ENCODE measurements at regions not wholly inside any gene's neighbourhood (a gene's known extent, or its start where the extent isn't known, plus 50 kb on each side); places are given as distances from the start of the nearest gene placed in this dataset.

- no peak overlapping the region for H3K4me2 ChIP-seq (ENCODE audit: low read length)
- no peak overlapping the region for H2AFZ ChIP-seq (ENCODE audit: low read length)
- H3K9ac ChIP-seq (ENCODE audit: low read length) = no peak overlapping the region
- no peaks in the 10 kb centered on the region for H3K79me2 ChIP-seq (ENCODE audit: insufficient read depth, low read length)
- H3K9me3 ChIP-seq (ENCODE audit: low read length) = no peaks in the 10 kb centered on the region
- no peaks in the 10 kb centered on the region for H3F3A ChIP-seq (ENCODE audit: insufficient read depth, low read length)
- H3K4me3 ChIP-seq (ENCODE audit: low read depth, low read length, poor library complexity, severe bottlenecking) = no peak overlapping the region
- TF ChIP-seq CTCF (IDR thresholded peaks at IDR 0.05; ENCODE audit: low read length) (no peak), EZH2 (IDR thresholded peaks at IDR 0.05; ENCODE audit: borderline replicate concordance, low read length) (no peak)
- no peaks in the 10 kb centered on the region for H3K27me3 ChIP-seq (ENCODE audit: insufficient read depth, low read length)
- H3K27ac ChIP-seq (ENCODE audit: low read depth, low read length, poor library complexity, severe bottlenecking) = no peak overlapping the region
- no peaks in the 10 kb centered on the region for H3K36me3 ChIP-seq (ENCODE audit: insufficient read depth, low read length)
- no peaks in the 10 kb centered on the region for H3K4me1 ChIP-seq (ENCODE audit: insufficient read depth, low read length, severe bottlenecking)
- no peaks in the 10 kb centered on the region for H3K9me2 ChIP-seq (ENCODE audit: low read depth, low read length)
- H4K20me1 ChIP-seq (ENCODE audit: insufficient read depth, low read length) = no peaks in the 10 kb centered on the region
Measured at GRCh38 chr15:30008156-30008555, 74.6 kb upstream of the GOLGA8J start.

DNA sequence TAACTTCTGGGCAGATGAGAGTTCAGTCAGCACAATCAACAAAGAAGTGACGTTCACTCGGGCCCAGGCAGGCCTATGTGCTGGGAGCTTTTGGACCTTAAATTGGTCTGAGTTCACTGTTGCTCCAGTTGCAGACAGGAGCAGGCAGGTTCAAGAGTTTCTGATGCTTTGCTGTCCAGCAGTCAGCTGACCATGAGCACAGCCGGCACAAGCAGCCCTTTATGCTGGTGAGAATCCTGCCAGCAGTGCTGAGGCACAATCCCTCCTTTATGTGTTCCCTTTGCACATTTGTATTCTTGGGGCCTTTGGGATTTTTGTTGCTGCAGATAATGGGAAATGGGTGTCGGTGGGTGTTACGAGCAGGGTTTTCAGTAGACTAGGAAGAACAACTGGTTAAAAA is 81.2 kb upstream of the GOLGA8J start:
- H3K27ac ChIP-seq (ENCODE audit: low read depth, low read length, poor library complexity, severe bottlenecking) = no peak overlapping the region
- H2AFZ ChIP-seq (ENCODE audit: low read length) = no peak overlapping the region
- H3K4me1 ChIP-seq (ENCODE audit: insufficient read depth, low read length, severe bottlenecking) = no peaks in the 10 kb centered on the region
- H3F3A ChIP-seq (ENCODE audit: insufficient read depth, low read length) = no peaks in the 10 kb centered on the region
- no peaks in the 10 kb centered on the region for H3K9me2 ChIP-seq (ENCODE audit: low read depth, low read length)
- no peak for TF ChIP-seq EZH2 (IDR thresholded peaks at IDR 0.05; ENCODE audit: borderline replicate concordance, low read length)
- no peak for TF ChIP-seq CTCF (IDR thresholded peaks at IDR 0.05; ENCODE audit: low read length)
- H3K79me2 ChIP-seq (ENCODE audit: insufficient read depth, low read length) = no peaks in the 10 kb centered on the region
- H3K4me2 ChIP-seq (ENCODE audit: low read length) = no peak overlapping the region
- H3K9ac ChIP-seq (ENCODE audit: low read length) = no peak overlapping the region
- H3K9me3 ChIP-seq (ENCODE audit: low read length) = no peaks in the 10 kb centered on the region
- no peaks in the 10 kb centered on the region for H4K20me1 ChIP-seq (ENCODE audit: insufficient read depth, low read length)
- H3K36me3 ChIP-seq (ENCODE audit: insufficient read depth, low read length) = no peaks in the 10 kb centered on the region
- H3K27me3 ChIP-seq (ENCODE audit: insufficient read depth, low read length) = no peaks in the 10 kb centered on the region; the same call in 1 of the 2 replicates
- H3K4me3 ChIP-seq (ENCODE audit: low read depth, low read length, poor library complexity, severe bottlenecking) = no peak overlapping the region

GRCh38 chr15:29998033-29998432 is 84.7 kb upstream of the GOLGA8J start:
- Histone ChIP-seq H3K79me2 (ENCODE audit: insufficient read depth, low read length) (no peaks in the 10 kb centered on the region), H3K9ac (ENCODE audit: low read length) (no peak overlapping the region), H3K4me3 (ENCODE audit: low read depth, low read length, poor library complexity, severe bottlenecking) (no peak overlapping the region), H3K4me2 (ENCODE audit: low read length) (no peak overlapping the region), H3K27me3 (ENCODE audit: insufficient read depth, low read length) (no peaks in the 10 kb centered on the region; the same call in 1 of the 2 replicates), H3K36me3 (ENCODE audit: insufficient read depth, low read length) (no peaks in the 10 kb centered on the region), H4K20me1 (ENCODE audit: insufficient read depth, low read length) (no peaks in the 10 kb centered on the region), H3F3A (ENCODE audit: insufficient read depth, low read length) (no peaks in the 10 kb centered on the region), H2AFZ (ENCODE audit: low read length) (no peak overlapping the region), H3K9me2 (ENCODE audit: low read depth, low read length) (no peaks in the 10 kb centered on the region), H3K9me3 (ENCODE audit: low read length) (no peaks in the 10 kb centered on the region), H3K27ac (ENCODE audit: low read depth, low read length, poor library complexity, severe bottlenecking) (no peak overlapping the region), H3K4me1 (ENCODE audit: insufficient read depth, low read length, severe bottlenecking) (no peaks in the 10 kb centered on the region)
- no peak for TF ChIP-seq EZH2 (IDR thresholded peaks at IDR 0.05; ENCODE audit: borderline replicate concordance, low read length)
- no peak for TF ChIP-seq CTCF (IDR thresholded peaks at IDR 0.05; ENCODE audit: low read length)
